Islet precursor cell (in vitro differentiated cells): ENCODE measurements at regions not wholly inside any gene's neighbourhood (a gene's known extent, or its start where the extent isn't known, plus 50 kb on each side); places are given as distances from the start of the nearest gene placed in this dataset.
"Not testable (repeated sequence)": the region's sequence is repeated elsewhere in the genome, so short reads cannot be mapped to it uniquely, and the experiment has no call there.

Experiments used
- DNase-seq: peaks from one replicate; pipeline ENCODE4 v3.0.0-alpha.2; 2018

DNA sequence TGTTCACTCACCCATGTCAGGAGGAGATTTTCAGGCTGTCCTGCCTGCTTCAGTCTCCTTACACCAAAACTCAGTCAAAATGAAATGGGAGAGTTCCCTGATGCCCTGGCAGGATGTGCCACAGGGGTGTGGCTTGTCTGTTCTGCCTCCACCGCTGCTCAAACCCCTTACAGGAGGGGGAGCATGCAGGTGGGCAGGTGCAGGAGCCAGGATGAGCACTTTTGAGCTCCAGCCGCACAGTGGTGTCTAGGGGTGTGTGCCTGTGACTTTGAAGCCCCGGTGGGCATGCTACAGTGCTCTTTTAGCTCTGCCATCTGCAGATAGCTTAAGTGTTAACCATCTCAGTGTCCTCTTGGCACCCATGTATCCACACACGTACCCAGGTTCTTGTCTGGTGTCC, 71.9 kb upstream of the IPO5 start:
- no peak for DNase-seq

DNA sequence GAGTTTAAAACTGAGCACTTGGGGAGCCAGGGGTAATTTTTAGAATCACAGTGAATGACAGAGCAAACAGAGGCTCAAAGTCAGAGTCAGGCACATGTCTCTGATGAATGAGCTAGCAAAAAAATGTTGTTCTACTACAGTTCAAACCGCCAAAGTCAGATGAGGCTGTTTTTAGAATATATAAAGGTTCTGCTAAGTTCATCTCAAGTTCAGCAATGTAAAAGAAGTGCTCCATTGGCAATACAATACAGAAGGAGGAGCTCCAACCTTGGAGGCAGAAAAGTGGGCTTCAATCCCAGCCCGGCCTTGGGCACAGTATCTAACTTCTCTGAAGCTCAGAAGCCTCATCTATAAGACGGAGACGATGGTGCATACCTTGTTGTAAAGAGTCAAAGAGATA, 70.1 kb upstream of the IPO5 start:
- DNase-seq: no peak

DNA sequence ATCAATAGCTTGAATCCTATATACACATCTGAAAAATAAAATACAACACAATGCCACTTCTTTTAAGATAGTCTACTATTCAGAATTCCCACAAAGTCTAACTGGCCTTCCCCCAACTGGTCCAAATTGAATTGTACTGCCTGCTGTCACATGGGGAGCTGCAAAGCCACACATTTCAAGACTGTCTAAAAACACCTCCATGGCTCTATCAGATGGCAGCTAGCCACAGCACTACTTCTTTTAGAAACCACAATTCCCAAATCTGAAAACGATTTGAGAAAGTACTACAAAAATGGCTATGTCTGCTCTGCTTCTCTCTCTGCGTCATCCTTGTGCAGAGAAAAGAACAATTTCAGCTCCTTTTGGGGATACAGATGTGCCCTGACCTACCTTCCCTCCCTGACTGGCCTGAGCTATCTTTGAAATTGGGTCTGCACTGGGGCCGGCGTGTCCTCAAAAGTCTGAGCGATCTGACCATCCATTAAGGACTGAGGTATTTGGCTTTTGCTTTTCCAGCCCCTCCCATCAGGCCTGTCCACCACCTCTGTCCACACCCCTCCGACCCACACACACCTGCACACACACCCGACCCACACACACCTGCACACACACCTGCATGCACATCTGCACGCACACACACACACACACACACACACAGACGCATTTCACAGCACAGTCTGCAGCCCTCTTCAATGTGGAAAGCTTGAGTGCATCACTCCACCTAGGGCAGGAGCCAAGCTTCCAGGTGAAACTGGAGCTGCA, 68.6 kb upstream of the IPO5 start:
- DNase-seq: no peak

DNA sequence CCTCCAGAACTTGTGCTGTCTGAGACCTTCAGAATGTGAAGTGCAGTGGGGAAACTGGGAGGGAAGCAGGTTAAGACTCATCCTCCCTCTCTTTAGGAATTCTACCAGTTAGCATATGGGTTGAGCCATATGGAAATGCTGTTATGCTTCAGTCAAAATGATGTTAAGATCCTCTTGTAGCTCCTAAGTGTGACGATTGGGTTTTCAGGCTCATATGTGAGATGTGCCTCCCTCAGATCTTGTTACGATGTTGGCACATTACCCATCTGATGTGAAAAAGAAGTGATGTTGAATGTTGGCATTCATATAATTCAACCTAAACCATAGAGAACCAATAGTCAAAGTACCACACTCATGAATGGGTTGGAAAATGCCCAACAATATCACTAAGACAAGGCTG, 67.8 kb upstream of the IPO5 start:
- no peak for DNase-seq

DNA sequence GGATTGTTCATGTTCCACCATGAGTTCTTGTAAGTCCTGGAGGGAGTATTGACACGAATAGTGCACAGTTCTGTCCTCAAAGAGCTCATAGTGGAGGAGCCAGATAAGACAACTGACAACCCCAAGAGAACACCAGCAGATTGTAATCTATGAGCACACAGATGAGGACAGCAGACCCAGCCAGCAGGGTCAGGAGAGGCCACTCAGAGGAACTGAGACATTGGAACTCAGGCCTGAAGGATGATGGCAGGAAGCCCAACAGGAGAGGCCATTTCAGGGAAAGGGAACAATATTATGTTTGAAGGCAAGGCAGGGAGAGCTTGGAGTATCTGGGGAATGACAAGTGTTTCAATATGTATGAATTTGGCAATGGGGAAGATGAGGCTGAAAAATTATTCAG, 63.7 kb upstream of the IPO5 start:
- DNase-seq: no peak

DNA sequence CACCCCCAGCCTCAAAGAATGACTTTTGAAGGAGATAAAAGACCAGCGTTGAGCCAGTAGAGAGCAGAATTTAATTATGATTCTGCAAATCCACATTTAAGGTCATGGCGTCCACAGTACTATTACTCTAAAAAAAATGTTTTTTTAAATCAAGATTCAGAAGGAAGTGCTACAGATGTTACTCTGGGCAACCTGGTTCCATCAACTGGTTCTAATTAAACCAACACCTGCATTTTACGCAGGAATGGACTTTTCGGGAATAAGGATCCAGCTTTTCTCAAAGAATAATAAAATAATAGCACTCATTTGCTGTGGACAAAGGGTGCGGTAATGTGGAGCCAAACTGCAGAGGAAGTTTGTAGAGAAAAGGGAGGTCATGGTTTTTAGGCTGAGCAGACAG, 62.9 kb upstream of the IPO5 start:
- no peak for DNase-seq

DNA sequence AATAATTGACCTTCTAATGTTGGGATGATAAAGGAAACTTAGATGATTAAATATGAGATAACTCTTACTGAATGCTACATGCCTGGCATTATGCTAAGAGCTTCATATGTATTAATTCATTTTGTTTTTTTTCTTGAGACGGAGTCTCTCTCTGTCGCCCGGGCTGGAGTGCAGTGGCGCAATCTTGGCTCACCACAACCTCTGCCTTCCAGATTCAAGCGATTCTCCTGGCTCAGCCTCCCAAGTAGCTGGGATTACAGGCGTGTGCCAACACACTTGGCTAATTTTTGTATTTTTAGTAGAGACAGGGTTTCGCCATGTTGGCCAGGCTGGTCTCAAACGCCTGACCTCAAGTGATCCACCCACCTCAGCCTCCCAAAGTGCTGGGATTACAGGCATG, 61.5 kb upstream of the IPO5 start:
- DNase-seq: not testable (repeated sequence)

DNA sequence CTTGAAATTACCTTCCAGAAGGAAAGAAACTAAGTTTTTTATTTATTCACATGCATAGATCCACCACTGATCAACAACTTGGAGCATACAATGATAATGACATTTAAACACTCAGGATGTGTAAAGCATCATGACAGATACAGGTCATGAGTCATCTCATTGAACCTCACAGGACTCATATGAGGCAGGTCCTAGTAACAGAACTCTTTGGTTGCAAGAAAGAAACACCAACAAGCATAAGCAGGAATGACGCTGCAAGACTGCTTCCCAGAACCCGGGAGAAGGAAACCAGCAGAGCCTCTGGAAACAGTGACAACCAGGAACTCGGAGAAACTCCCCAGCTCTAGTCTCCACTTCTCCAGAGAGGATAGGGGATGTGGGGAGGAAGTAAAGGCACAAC, 60.8 kb upstream of the IPO5 start:
- no peak for DNase-seq

DNA sequence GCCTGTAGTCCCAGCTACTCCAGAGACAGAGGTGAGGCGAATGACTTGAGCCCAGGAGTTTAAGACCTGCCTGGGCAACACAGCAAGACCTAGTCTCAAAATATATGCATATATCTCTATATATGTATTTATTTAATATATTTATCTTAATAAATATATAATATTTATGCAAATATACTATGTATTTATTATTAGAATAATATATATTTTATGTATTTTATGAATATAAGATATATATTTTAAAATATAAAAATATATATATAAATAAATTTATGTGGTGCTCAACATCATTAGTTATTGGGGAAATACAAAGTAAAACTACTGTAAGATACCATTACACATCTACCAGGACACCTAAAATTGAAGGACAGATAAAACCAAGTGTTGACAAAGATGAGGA, 58.1 kb upstream of the IPO5 start:
- DNase-seq: no peak

DNA sequence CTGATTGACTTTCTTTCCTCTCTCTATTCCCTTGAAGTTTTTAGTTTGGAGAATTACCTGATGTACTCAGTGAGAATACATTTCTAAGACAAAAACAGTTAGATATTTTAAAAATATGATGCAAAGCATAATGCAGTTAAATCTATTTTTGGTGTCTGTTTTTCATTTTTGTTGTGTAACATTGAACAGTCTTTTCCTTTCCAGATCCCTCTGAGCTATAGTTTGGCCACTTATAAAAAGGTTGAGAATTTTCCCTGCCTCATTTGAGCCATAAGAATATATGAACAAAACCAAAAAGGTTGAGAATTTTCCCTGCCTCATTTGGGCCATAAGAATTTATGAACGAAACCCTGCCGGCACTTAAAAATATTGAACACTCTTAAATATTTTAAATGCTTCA, 57.0 kb upstream of the IPO5 start:
- no peak for DNase-seq

DNA sequence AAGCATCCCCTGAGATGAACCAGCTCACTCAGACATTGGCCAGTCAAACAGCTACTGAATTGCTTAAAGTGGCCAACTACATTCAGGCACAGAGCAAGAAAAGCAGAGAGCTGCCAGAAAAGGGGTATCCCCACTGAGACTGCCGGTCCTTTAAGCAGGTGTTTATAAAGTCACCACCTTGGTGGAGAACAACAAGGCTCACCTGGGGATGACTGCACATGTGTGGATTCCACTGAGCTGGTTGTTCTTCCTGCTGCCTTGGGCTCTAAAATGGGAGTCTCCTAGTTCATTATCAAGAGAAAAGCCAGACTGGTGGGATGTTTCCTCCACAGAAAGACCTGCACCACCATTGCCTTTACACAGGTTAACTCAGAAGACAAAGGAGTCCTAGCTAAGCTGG, 51.8 kb upstream of the IPO5 start:
- DNase-seq: no peak
